ENCODE measurements at regions not wholly inside any gene's neighbourhood (a gene's known extent, or its start where the extent isn't known, plus 50 kb on each side); places are given as distances from the start of the nearest gene placed in this dataset.

- H3K27ac ChIP-seq (ENCODE audit: low read depth in 1 of 2, low read length in 1 of 2), result no peak overlapping the region
- no peaks in the 10 kb centered on the region for H3K4me1 ChIP-seq (ENCODE audit: control insufficient read depth in 2 of 2, insufficient read depth in 2 of 2, low read length in 2 of 2)
- WGBS, result 83% methylated on average over 1 of the region's 1 CpG
- no peaks in the 10 kb centered on the region for H3K9me3 ChIP-seq (ENCODE audit: control insufficient read depth in 2 of 2, insufficient read depth in 1 of 2, low read length in 1 of 2)
- H3K36me3 ChIP-seq (ENCODE audit: control insufficient read depth in 2 of 2, insufficient read depth in 2 of 2, low read length in 1 of 2), result no peaks in the 10 kb centered on the region
- H3K4me3 ChIP-seq (ENCODE audit: low read length in 2 of 2), result no peak overlapping the region
- DNase-seq (ENCODE audit: low read depth in 6 of 9, low spot score in 9 of 9), result no peak
- H3K27me3 ChIP-seq (ENCODE audit: control insufficient read depth in 2 of 2, insufficient read depth in 1 of 2, low read length in 1 of 2), result no peaks in the 10 kb centered on the region
These were observed 256.8 kb upstream of the CDH5 start for GRCh38 chr16:66109677-66110076.

GRCh38 chr16:66107661-66108060 is 258.8 kb upstream of the CDH5 start:
- Histone ChIP-seq H3K36me3 (ENCODE audit: control insufficient read depth in 2 of 2, insufficient read depth in 2 of 2, low read length in 1 of 2) (no peaks in the 10 kb centered on the region), H3K4me3 (ENCODE audit: low read length in 2 of 2) (no peak overlapping the region), H3K4me1 (ENCODE audit: control insufficient read depth in 2 of 2, insufficient read depth in 2 of 2, low read length in 2 of 2) (no peaks in the 10 kb centered on the region), H3K27ac (ENCODE audit: low read depth in 1 of 2, low read length in 1 of 2) (no peak overlapping the region), H3K9me3 (ENCODE audit: control insufficient read depth in 2 of 2, insufficient read depth in 1 of 2, low read length in 1 of 2) (no peaks in the 10 kb centered on the region), H3K27me3 (ENCODE audit: control insufficient read depth in 2 of 2, insufficient read depth in 1 of 2, low read length in 1 of 2) (no peaks in the 10 kb centered on the region)
- no peak for DNase-seq (ENCODE audit: low read depth in 6 of 9, low spot score in 9 of 9)
- WGBS, result 92% methylated on average over 1 of the region's 1 CpG

GRCh38 chr16:66103211-66103610 is 263.3 kb upstream of the CDH5 start:
- H3K36me3 ChIP-seq (ENCODE audit: control insufficient read depth in 2 of 2, insufficient read depth in 2 of 2, low read length in 1 of 2), result no peaks in the 10 kb centered on the region
- H3K9me3 ChIP-seq (ENCODE audit: control insufficient read depth in 2 of 2, insufficient read depth in 1 of 2, low read length in 1 of 2), result no peaks in the 10 kb centered on the region
- WGBS, result 85% methylated on average over 4 of the region's 4 CpGs
- no peaks in the 10 kb centered on the region for H3K27me3 ChIP-seq (ENCODE audit: control insufficient read depth in 2 of 2, insufficient read depth in 1 of 2, low read length in 1 of 2)
- H3K27ac ChIP-seq (ENCODE audit: low read depth in 1 of 2, low read length in 1 of 2), result no peak overlapping the region
- H3K4me1 ChIP-seq (ENCODE audit: control insufficient read depth in 2 of 2, insufficient read depth in 2 of 2, low read length in 2 of 2), result no peaks in the 10 kb centered on the region
- no peak overlapping the region for H3K4me3 ChIP-seq (ENCODE audit: low read length in 2 of 2)
- no peak for DNase-seq (ENCODE audit: low read depth in 6 of 9, low spot score in 9 of 9)

GRCh38 chr16:66099306-66099705 is 267.2 kb upstream of the CDH5 start:
- H3K27me3 ChIP-seq (ENCODE audit: control insufficient read depth in 2 of 2, insufficient read depth in 1 of 2, low read length in 1 of 2), result no peaks in the 10 kb centered on the region
- no peak overlapping the region for H3K4me3 ChIP-seq (ENCODE audit: low read length in 2 of 2)
- no peaks in the 10 kb centered on the region for H3K4me1 ChIP-seq (ENCODE audit: control insufficient read depth in 2 of 2, insufficient read depth in 2 of 2, low read length in 2 of 2)
- 86% methylated on average over 4 of the region's 4 CpGs for WGBS
- H3K27ac ChIP-seq (ENCODE audit: low read depth in 1 of 2, low read length in 1 of 2), result no peak overlapping the region
- no peaks in the 10 kb centered on the region for H3K36me3 ChIP-seq (ENCODE audit: control insufficient read depth in 2 of 2, insufficient read depth in 2 of 2, low read length in 1 of 2)
- no peaks in the 10 kb centered on the region for H3K9me3 ChIP-seq (ENCODE audit: control insufficient read depth in 2 of 2, insufficient read depth in 1 of 2, low read length in 1 of 2)
- DNase-seq (ENCODE audit: low read depth in 6 of 9, low spot score in 9 of 9), result no peak

- 77% methylated on average over 6 of the region's 6 CpGs for WGBS
- no peaks in the 10 kb centered on the region for H3K27me3 ChIP-seq (ENCODE audit: control insufficient read depth in 2 of 2, insufficient read depth in 1 of 2, low read length in 1 of 2)
These were observed 268.7 kb upstream of the CDH5 start for GRCh38 chr16:66097751-66098150.

GRCh38 chr16:66095676-66096075 is 270.8 kb upstream of the CDH5 start:
- Histone ChIP-seq H3K27ac (ENCODE audit: low read depth in 1 of 2, low read length in 1 of 2) (no peak overlapping the region), H3K9me3 (ENCODE audit: control insufficient read depth in 2 of 2, insufficient read depth in 1 of 2, low read length in 1 of 2) (no peaks in the 10 kb centered on the region), H3K4me3 (ENCODE audit: low read length in 2 of 2) (no peak overlapping the region), H3K4me1 (ENCODE audit: control insufficient read depth in 2 of 2, insufficient read depth in 2 of 2, low read length in 2 of 2) (no peaks in the 10 kb centered on the region), H3K27me3 (ENCODE audit: control insufficient read depth in 2 of 2, insufficient read depth in 1 of 2, low read length in 1 of 2) (no peaks in the 10 kb centered on the region), H3K36me3 (ENCODE audit: control insufficient read depth in 2 of 2, insufficient read depth in 2 of 2, low read length in 1 of 2) (no peaks in the 10 kb centered on the region)
- no peak for DNase-seq (ENCODE audit: low read depth in 6 of 9, low spot score in 9 of 9)

More at GRCh38 chr16:66097751-66098150, 268.7 kb upstream of the CDH5 start:
- H3K9me3 ChIP-seq (ENCODE audit: control insufficient read depth in 2 of 2, insufficient read depth in 1 of 2, low read length in 1 of 2), result no peaks in the 10 kb centered on the region
- H3K4me3 ChIP-seq (ENCODE audit: low read length in 2 of 2), result no peak overlapping the region
- no peaks in the 10 kb centered on the region for H3K36me3 ChIP-seq (ENCODE audit: control insufficient read depth in 2 of 2, insufficient read depth in 2 of 2, low read length in 1 of 2)
- H3K4me1 ChIP-seq (ENCODE audit: control insufficient read depth in 2 of 2, insufficient read depth in 2 of 2, low read length in 2 of 2), result no peaks in the 10 kb centered on the region
- DNase-seq (ENCODE audit: low read depth in 6 of 9, low spot score in 9 of 9), result no peak
- H3K27ac ChIP-seq (ENCODE audit: low read depth in 1 of 2, low read length in 1 of 2), result no peak overlapping the region

- H3K4me3 ChIP-seq (ENCODE audit: low read length in 2 of 2), result no peak overlapping the region
- H3K27me3 ChIP-seq (ENCODE audit: control insufficient read depth in 2 of 2, insufficient read depth in 1 of 2, low read length in 1 of 2), result no peaks in the 10 kb centered on the region
- 95% methylated on average over 4 of the region's 4 CpGs for WGBS
- no peak overlapping the region for H3K27ac ChIP-seq (ENCODE audit: low read depth in 1 of 2, low read length in 1 of 2)
- H3K9me3 ChIP-seq (ENCODE audit: control insufficient read depth in 2 of 2, insufficient read depth in 1 of 2, low read length in 1 of 2), result no peaks in the 10 kb centered on the region
- no peak for DNase-seq (ENCODE audit: low read depth in 6 of 9, low spot score in 9 of 9)
- H3K4me1 ChIP-seq (ENCODE audit: control insufficient read depth in 2 of 2, insufficient read depth in 2 of 2, low read length in 2 of 2), result no peaks in the 10 kb centered on the region
- H3K36me3 ChIP-seq (ENCODE audit: control insufficient read depth in 2 of 2, insufficient read depth in 2 of 2, low read length in 1 of 2), result no peaks in the 10 kb centered on the region
These were observed 273.3 kb upstream of the CDH5 start for GRCh38 chr16:66093191-66093590.

GRCh38 chr16:66091471-66091891 is 275.0 kb upstream of the CDH5 start:
- H3K9me3 ChIP-seq (ENCODE audit: control insufficient read depth in 2 of 2, insufficient read depth in 1 of 2, low read length in 1 of 2), result no peaks in the 10 kb centered on the region
- H3K4me1 ChIP-seq (ENCODE audit: control insufficient read depth in 2 of 2, insufficient read depth in 2 of 2, low read length in 2 of 2), result no peaks in the 10 kb centered on the region
- H3K36me3 ChIP-seq (ENCODE audit: control insufficient read depth in 2 of 2, insufficient read depth in 2 of 2, low read length in 1 of 2), result no peaks in the 10 kb centered on the region
- DNase-seq (ENCODE audit: low read depth in 6 of 9, low spot score in 9 of 9), result no peak
- H3K27ac ChIP-seq (ENCODE audit: low read depth in 1 of 2, low read length in 1 of 2), result no peak overlapping the region
- no peaks in the 10 kb centered on the region for H3K27me3 ChIP-seq (ENCODE audit: control insufficient read depth in 2 of 2, insufficient read depth in 1 of 2, low read length in 1 of 2)
- no peak overlapping the region for H3K4me3 ChIP-seq (ENCODE audit: low read length in 2 of 2)

- H3K9me3 ChIP-seq (ENCODE audit: control insufficient read depth in 2 of 2, insufficient read depth in 1 of 2, low read length in 1 of 2), result no peaks in the 10 kb centered on the region
- no peaks in the 10 kb centered on the region for H3K36me3 ChIP-seq (ENCODE audit: control insufficient read depth in 2 of 2, insufficient read depth in 2 of 2, low read length in 1 of 2)
- no peaks in the 10 kb centered on the region for H3K27me3 ChIP-seq (ENCODE audit: control insufficient read depth in 2 of 2, insufficient read depth in 1 of 2, low read length in 1 of 2)
- H3K4me1 ChIP-seq (ENCODE audit: control insufficient read depth in 2 of 2, insufficient read depth in 2 of 2, low read length in 2 of 2), result no peaks in the 10 kb centered on the region
- 94% methylated on average over 6 of the region's 6 CpGs for WGBS
- no peak overlapping the region for H3K4me3 ChIP-seq (ENCODE audit: low read length in 2 of 2)
- H3K27ac ChIP-seq (ENCODE audit: low read depth in 1 of 2, low read length in 1 of 2), result no peak overlapping the region
- no peak for DNase-seq (ENCODE audit: low read depth in 6 of 9, low spot score in 9 of 9)
These were observed 277.8 kb upstream of the CDH5 start for GRCh38 chr16:66088681-66089080.

GRCh38 chr16:66087308-66087707 is 279.2 kb upstream of the CDH5 start:
- Histone ChIP-seq H3K4me3 (ENCODE audit: low read length in 2 of 2) (no peak overlapping the region), H3K27ac (ENCODE audit: low read depth in 1 of 2, low read length in 1 of 2) (no peak overlapping the region), H3K27me3 (ENCODE audit: control insufficient read depth in 2 of 2, insufficient read depth in 1 of 2, low read length in 1 of 2) (no peaks in the 10 kb centered on the region), H3K36me3 (ENCODE audit: control insufficient read depth in 2 of 2, insufficient read depth in 2 of 2, low read length in 1 of 2) (no peaks in the 10 kb centered on the region), H3K4me1 (ENCODE audit: control insufficient read depth in 2 of 2, insufficient read depth in 2 of 2, low read length in 2 of 2) (no peaks in the 10 kb centered on the region), H3K9me3 (ENCODE audit: control insufficient read depth in 2 of 2, insufficient read depth in 1 of 2, low read length in 1 of 2) (no peaks in the 10 kb centered on the region)
- no peak for DNase-seq (ENCODE audit: low read depth in 6 of 9, low spot score in 9 of 9)
